MCF 10A (cell line): ENCODE measurements at regions not wholly inside any gene's neighbourhood (a gene's known extent, or its start where the extent isn't known, plus 50 kb on each side); places are given as distances from the start of the nearest gene placed in this dataset.

Experiments used
- BruUV-seq: library from RNA; stranded (reverse); fragments of 400-500 nt; replicated peaks from 2 replicates; lab custom pipeline; 2021; lab: Mats Ljungman, UMichigan
- CTCF ChIA-PET: fragments of 300-600 bp; sonication (Branson Sonifier 250); formaldehyde crosslinking; extraction: SDS; loops from one replicate; lab custom pipeline; 2021; ENCODE audit warnings: antibody characterized with exemption, inconsistent platforms; lab: Yijun Ruan, JAX
- POLR2A ChIA-PET: fragments of 300-600, 350-650 bp; sonication (Branson Sonifier 250); formaldehyde crosslinking; extraction: SDS; loops from one replicate; lab custom pipeline; 2020; ENCODE audit warnings: antibody characterized with exemption, inconsistent platforms; lab: Yijun Ruan, JAX
- DNase-seq: peaks from one replicate; pipeline ENCODE4 v3.0.0-alpha.2; 2018; ENCODE audit not compliant: unreplicated experiment
- H3K27ac Mint-ChIP-seq: one replicate; pipeline ENCODE4 v1.8.0; 2022; ENCODE audit warnings: mild to moderate bottlenecking, low read depth, mixed read lengths; ENCODE audit not compliant: unreplicated experiment
- H3K27me3 Mint-ChIP-seq: one replicate; pipeline ENCODE4 v1.8.0; 2022; ENCODE audit warnings: mixed read lengths; ENCODE audit not compliant: insufficient read depth, unreplicated experiment
- H3K36me3 Mint-ChIP-seq: one replicate; pipeline ENCODE4 v1.8.0; 2022; ENCODE audit warnings: mild to moderate bottlenecking, moderate library complexity, mixed read lengths; ENCODE audit not compliant: insufficient read depth, unreplicated experiment
- H3K4me1 Mint-ChIP-seq: one replicate; pipeline ENCODE4 v1.8.0; 2022; ENCODE audit warnings: mixed read lengths; ENCODE audit not compliant: insufficient read depth, unreplicated experiment
- H3K4me3 Mint-ChIP-seq: one replicate; pipeline ENCODE4 v1.8.0; 2022; ENCODE audit warnings: mild to moderate bottlenecking, moderate library complexity, mixed read lengths; ENCODE audit not compliant: unreplicated experiment
- H3K9me3 Mint-ChIP-seq: one replicate; pipeline ENCODE4 v1.8.0; 2022; ENCODE audit warnings: mixed read lengths; ENCODE audit not compliant: unreplicated experiment
- CTCF ChIP-seq: fragments of 200-600 bp; IDR thresholded peaks from one replicate; pipeline ENCODE4 v1.8.0; 2022; ENCODE audit warnings: antibody characterized with exemption, mild to moderate bottlenecking; ENCODE audit not compliant: unreplicated experiment
- intact Hi-C: fragments of 100-400 bp; cut with micrococcal nuclease; formaldehyde crosslinking; loops from 2 replicates; pipeline ENCODE4 v1.14.1; 2022

GRCh38 chr4:186939766-186940165, 216.1 kb upstream of the FAT1 start:
- CTCF ChIA-PET: no interaction called here
- Mint-ChIP-seq H3K27ac (no peak overlapping the region), H3K36me3 (no peaks in the 10 kb centered on the region), H3K9me3 (peaks cover 10% of the 10 kb centered on the region), H3K27me3 (no peaks in the 10 kb centered on the region), H3K4me3 (no peak overlapping the region), H3K4me1 (peaks cover 13% of the 10 kb centered on the region)
- intact Hi-C loops: no loop called here
- TF ChIP-seq CTCF: no peak
- POLR2A ChIA-PET: interaction anchor here (0.9 kb wide), 1 partner anchor 37 kb away, joined by 3 read pairs; no protein-coding TSS in a partner anchor
- no TSS peak for BruUV-seq
- no peak for DNase-seq

- no peak overlapping the region for H3K4me3 Mint-ChIP-seq
- CTCF ChIA-PET: no interaction called here
- H3K9me3 Mint-ChIP-seq: peaks cover 10% of the 10 kb centered on the region
- peaks cover 8% of the 10 kb centered on the region for H3K4me1 Mint-ChIP-seq
- TF ChIP-seq CTCF: no peak
- no TSS peak for BruUV-seq
- intact Hi-C loops: no loop called here
- POLR2A ChIA-PET: interaction anchor here (0.9 kb wide), 1 partner anchor 36 kb away, joined by 3 read pairs; no protein-coding TSS in a partner anchor
- no peaks in the 10 kb centered on the region for H3K36me3 Mint-ChIP-seq
- H3K27me3 Mint-ChIP-seq: no peaks in the 10 kb centered on the region
- no peak for DNase-seq
- H3K27ac Mint-ChIP-seq: no peak overlapping the region
Measured at GRCh38 chr4:186940476-186940875, 216.8 kb upstream of the FAT1 start.

- Mint-ChIP-seq H3K36me3 (no peaks in the 10 kb centered on the region), H3K4me1 (no peaks in the 10 kb centered on the region), H3K27ac (no peak overlapping the region), H3K27me3 (no peaks in the 10 kb centered on the region), H3K9me3 (peaks cover 5% of the 10 kb centered on the region), H3K4me3 (no peak overlapping the region)
- intact Hi-C loops: no loop called here
- no TSS peak for BruUV-seq
- no peak for DNase-seq
- no peak for TF ChIP-seq CTCF
- POLR2A ChIA-PET: no interaction called here
- CTCF ChIA-PET: interaction anchor here (0.6 kb wide), 1 partner anchor 977 kb away, joined by 3 read pairs; no protein-coding TSS in a partner anchor
Measured at GRCh38 chr4:186942758-186943377, 219.2 kb upstream of the FAT1 start.

GRCh38 chr4:186943411-186943810, 219.8 kb upstream of the FAT1 start:
- no TSS peak for BruUV-seq
- H3K27ac Mint-ChIP-seq: no peak overlapping the region
- H3K27me3 Mint-ChIP-seq: no peaks in the 10 kb centered on the region
- intact Hi-C loops: no loop called here
- H3K4me1 Mint-ChIP-seq: no peaks in the 10 kb centered on the region
- ChIA-PET POLR2A (no interaction called here), CTCF (no interaction called here)
- H3K4me3 Mint-ChIP-seq: no peak overlapping the region
- TF ChIP-seq CTCF: no peak
- no peak for DNase-seq
- no peaks in the 10 kb centered on the region for H3K9me3 Mint-ChIP-seq
- H3K36me3 Mint-ChIP-seq: no peaks in the 10 kb centered on the region
